COLO668 (cell line): ENCODE measurements at regions not wholly inside any gene's neighbourhood (a gene's known extent, or its start where the extent isn't known, plus 50 kb on each side); places are given as distances from the start of the nearest gene placed in this dataset.

Source experiments
- DNase-seq: peaks from one replicate; lab custom pipeline; 2025; ENCODE audit not compliant: unreplicated experiment; lab: John Stamatoyannopoulos, UW

DNA sequence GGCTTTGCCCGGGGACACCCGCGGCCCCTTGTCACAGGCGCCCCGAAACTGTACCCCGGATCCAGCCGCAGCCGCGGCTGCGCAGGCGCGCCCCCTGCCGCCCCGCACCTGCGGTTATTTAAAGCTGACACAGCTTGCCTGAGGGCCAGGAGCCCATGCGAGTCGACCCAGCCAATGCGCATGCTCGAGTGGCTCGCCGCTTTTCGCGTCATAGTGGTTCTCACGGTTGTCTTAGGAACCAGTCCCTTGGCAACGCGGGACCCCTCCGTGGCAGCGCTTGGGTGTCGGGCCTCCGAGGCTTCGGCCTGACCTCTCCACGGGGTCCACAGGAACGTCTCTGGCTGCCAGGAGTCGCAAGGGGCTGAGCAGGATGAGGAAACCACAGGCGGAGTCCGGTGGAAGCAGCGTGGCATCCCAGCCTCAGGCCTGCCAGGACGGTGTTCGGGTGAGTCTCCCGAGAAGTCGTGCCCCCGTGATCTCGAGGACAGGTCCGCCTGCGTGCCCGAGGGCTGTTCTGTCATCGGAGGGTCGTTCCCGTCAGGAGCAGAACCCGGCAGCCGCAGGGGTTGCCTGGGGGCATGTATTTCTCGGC lies 716.9 kb downstream of the KCNJ18 start:
- no peak for DNase-seq

DNA sequence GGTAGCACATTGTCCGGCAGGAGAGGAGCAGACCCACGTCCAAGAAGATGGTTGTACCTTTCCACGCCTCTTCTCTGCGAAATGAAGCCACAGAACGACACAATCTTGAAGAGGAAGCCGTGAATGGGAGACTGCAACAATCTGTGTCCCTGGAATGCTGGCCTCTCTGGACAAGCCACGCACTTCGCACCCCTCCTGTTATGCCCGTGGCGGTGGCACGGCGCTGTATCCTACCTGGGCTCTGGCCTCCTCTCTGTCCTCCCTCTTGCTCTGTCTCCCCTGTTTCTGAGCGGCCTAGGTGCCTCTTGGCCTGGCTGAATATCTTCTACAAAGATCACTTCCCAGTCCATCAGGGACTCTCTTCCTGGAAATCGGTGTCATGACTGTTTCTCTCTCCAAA lies 717.8 kb downstream of the KCNJ18 start:
- DNase-seq, result no peak

DNA sequence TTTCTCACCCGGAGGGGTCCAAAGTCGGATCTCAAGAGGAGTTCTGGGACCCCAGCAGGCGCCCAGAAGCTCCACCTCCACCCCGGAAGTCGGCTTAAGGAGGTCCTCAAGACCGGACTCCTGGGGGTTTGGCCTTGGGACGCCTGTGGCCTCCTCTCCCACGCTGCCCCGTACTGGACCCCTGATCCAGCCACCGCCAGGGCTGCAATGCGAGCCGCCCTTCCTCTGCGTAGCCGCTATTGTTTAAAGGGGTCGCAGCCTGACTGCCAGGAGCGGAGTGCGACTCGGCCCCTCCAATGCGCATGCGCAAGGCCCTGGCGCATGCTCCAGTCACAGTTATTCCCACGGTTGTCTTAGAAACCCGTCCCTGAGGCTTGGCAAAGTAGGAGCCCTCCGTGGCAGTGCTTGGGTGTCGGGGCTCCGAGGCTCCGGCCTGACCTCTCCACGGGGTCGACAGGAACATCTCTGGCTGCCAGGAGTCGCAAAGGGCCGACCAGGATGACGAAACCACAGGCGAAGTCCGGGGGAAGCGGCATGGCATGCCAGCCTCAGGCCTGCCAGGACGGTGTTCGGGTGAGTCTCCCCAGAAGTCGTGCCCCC lies 719.0 kb downstream of the KCNJ18 start:
- no peak for DNase-seq

DNA sequence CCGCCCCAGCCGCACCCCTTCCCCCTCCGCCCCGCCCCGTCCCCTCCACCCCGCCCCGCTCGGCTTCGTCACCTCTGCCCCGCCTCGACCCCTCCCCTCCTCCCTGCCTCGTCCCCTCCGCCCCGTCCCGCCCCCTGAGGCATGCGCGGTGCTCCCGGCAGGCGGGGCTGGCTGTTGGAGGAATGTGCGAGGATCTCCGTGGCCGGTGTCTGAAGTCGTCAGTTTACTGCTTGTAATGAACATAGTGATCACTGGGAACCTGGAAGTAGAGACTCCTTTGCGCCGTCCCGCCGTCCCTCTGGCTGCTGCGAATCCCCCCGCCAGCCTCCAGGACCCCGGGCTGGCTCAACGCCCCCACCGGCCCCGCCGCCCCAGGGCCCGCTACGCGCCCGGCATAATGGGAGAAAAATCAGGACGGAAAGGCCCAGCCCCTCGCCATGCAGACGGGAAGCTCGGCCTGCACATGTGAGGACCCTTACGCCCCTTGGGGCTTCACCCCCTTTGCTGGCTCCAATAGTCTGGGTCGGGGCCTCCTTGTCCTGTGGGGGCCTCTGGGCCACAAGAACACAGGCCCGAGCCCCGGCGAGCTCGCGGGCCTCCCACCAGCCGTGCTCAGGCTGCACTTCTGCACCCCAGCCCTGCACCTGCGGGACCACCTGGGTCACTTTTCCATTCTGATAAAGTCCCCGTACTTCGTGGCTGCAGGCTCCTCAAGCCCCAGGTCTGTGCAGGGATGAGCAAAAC lies 743.1 kb downstream of the KCNJ18 start:
- no peak for DNase-seq

DNA sequence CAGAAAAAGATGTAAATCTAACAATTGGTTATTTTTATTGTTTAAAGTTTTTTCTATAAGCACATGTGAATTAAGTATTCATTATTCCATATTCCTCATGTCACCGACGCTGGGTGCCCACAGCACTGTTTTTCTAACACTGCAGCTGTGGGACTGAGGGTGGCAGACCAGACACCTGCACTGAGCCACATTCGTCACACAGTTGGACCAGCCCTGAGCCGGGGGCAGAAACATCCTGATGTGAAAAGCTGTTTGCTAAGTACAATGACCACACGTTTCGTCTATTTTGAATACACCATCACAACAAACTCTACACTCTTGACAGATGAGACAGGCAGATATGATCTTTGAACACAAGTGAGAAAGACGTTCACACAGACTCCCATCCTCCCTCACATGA lies 749.5 kb downstream of the KCNJ18 start:
- DNase-seq, result no peak

GRCh38 chr17:22443061-22443460 lies 750.7 kb downstream of the KCNJ18 start:
- DNase-seq, result no peak

DNA sequence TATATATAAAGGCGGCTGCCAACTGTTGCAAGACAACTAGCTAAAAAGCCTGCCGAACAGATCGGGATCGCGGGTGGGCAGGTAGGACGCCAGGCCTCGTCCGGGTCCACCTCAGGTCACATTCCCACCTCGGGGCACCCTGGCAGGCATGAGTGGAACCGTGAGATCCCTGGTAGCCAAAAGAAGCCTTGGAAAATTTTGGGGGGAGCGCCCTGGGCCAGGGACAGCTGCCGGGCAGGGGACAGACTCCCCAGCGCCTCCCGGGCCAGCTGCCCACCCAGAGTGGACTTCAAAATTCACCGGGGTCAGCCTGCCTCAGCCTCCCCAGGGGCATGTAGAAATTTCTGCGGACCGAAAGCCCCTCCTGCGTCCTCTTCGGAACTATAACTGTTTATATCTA lies 760.9 kb downstream of the KCNJ18 start:
- no peak for DNase-seq

DNA sequence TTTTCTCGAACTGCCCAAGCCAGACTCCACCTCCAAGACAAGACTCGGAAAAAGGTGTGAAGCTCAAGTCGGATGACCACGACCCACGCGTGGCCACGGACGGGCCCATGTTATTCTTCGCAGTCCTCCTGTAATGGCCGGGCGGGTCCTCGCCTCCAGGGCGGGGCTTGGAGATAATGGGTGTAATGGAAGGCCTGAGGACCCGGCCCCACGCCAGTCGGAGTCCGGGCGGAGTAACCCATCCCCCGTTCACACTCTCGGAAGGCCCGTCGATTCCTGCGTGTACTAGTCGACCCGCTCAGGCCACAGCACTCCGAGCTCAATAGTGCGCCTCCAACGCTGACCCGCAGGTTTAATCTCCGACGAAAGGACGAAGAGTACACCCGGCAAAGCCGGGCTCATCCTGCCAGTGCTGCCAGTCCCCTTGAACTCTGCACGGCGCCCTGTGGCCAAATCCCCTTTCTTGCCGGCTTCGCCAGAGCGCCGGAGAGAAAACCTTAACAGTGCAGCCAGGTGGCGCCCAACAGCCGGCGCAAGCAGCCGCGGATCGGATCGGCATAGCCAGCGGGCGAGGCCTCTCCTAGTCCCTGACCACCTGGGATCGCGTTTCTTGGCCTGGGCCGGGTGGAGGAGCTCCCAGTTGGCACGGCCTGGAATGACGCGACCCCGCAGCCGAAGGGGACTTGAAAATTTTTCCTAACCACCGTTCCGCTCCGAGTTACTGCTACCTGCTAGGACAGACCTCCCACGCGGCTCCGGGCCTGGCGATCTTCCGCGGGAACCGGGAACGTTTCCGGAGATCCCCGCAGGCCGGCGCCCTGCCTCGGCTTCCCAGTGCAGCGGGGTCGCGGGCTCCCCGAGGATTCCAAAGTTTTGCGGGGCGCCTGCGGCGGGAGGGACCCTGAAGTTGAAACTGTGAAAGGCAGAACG lies 762.0 kb downstream of the KCNJ18 start:
- no peak for DNase-seq

GRCh38 chr17:22459331-22459952 lies 767.1 kb downstream of the KCNJ18 start:
- no peak for DNase-seq

- DNase-seq, result no peak
These were observed 767.6 kb downstream of the KCNJ18 start for GRCh38 chr17:22459953-22460350.

GRCh38 chr17:22460461-22461063 lies 768.2 kb downstream of the KCNJ18 start:
- DNase-seq, result no peak

- DNase-seq, result no peak
These were observed 769.3 kb downstream of the KCNJ18 start for GRCh38 chr17:22461460-22462145.

GRCh38 chr17:22462461-22462860 lies 770.1 kb downstream of the KCNJ18 start:
- no peak for DNase-seq

DNA sequence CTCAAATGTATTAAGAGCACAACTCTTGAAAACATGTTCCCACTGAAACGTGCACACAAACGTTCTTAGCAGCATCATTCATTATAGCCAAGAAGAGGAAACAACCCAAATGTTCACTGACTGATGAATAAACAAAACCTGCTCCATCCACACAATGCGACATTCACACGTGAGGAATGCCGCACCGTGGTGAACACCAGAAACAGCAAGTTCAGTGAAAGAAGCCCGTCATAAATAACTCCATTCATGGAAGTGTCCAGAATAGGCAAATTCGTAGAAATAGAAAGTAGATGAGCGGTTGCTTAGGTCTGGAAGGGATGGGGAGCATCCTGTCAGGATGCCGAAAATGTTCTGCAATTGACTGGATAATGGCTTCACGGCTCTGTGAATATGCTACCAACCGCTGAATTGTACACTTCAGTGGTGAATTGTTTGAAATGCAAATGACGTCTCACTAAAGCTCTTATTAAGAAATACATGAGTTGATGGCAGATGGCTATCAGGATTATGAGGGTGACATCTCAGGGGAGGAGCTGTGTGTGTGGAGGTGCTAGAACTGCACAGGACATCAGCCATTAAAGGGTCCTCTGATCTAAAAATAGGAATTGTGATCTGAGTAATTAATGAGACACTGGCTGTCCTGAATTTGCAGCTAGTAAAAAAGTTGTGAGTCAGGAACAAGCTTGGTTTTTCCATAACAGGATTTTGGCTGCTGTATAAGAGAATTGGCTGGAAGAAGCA lies 771.0 kb downstream of the KCNJ18 start:
- DNase-seq, result no peak

DNA sequence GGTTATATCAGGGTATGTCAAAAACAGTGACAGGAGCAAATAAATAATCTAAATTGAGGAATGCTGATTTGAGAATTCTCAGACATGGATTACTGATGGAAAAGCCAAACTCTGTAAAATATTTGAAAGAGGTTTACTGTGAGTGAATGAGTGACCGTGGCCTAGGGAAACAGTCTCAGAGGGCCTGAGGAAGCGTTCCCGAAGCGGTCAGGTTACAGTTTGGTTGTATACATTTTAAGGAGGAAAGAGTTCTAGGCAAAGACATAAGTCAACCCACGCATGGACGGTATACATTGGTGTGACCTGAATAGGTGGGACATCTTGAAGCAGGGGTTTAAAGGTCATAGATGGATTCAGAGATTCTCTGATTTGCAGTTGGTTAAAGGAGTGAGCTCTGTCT lies 771.7 kb downstream of the KCNJ18 start:
- no peak for DNase-seq

DNA sequence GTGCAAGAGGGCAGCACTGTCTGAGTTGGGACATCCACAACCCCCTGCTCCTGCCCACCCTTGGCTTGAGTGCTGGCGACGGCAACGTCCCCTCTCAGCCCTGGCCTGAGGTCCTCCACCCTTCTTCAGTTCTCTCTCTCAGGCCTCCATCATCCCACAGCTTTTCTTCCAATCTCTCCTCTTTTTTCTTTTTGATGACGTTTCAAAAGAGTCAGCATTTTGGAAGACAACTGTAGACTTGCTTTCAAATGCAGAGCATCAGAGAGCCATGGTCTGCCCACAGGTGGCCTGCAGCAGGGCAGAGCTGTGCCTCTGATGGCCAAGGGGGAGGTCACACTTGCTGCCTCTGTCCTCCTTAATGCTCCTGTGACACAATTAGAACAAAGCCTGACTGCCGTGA lies 775.4 kb downstream of the KCNJ18 start:
- DNase-seq, result no peak

DNA sequence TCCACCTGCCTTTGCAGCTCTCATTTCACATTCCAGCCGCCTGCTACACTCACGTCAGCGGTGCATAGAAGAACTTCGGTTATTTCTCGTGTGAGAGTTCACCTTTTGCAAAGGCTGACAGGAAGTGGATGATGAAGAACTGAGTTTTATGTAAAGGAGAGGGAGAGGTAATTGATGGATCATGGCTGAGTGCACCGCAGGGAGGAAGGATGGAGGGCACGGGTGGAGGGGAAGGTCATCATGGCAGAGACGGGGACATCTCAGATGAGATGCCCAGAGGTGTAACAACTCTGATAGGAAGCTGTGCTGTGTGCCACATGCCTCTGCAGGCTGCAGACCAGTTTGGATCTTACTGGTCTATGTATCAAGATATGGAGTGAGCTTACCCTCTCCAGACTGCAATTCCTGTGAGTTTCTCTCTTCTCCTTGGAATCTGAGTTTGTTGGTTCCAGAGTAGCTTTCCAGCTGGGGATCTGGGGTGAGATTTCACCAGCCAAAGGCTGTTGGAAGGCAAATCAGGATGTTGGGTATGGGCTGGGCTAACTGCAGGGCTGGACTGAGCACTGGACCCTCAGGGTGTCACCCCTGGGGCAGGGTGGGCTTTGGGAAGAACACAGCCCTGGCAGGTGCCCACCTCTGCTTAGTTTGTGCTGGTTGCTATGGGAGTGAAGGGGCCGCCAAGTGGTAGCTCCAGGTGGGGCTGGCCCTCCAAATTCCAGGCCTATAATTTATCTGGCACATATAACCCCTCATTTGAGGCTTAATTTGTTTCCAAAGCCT lies 777.0 kb downstream of the KCNJ18 start:
- DNase-seq, result no peak

DNA sequence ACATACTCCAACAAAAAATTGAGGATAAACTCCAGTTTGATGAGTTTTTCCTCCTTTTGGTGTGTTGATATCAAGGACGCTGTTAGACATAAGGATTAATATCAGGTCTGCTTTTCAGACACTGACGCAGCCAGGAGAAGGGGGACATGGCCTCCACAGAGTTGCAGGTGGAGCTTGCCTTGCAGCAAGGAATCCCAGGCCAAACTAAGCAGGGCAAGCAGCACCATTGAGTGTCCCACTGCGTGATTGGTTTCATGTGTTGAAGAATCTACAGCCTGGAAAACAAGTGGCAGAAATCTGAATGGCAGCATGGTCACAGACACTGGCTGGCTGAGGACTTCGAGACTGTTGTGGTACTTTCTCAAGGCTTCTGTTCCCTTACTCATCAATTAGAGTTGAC lies 777.6 kb downstream of the KCNJ18 start:
- DNase-seq, result no peak
